ELR (cell line): ENCODE measurements at regions not wholly inside any gene's neighbourhood (a gene's known extent, or its start where the extent isn't known, plus 50 kb on each side); places are given as distances from the start of the nearest gene placed in this dataset.
"Not testable (repeated sequence)": the region's sequence is repeated elsewhere in the genome, so short reads cannot be mapped to it uniquely, and the experiment has no call there.

Source experiments
- DNase-seq: peaks from one replicate; pipeline ENCODE4 v3.0.0-alpha.2; 2015; ENCODE audit warnings: low read depth

GRCh38 chr1:100628631-100629081 is 90.7 kb downstream of the GPR88 start:
- no peak for DNase-seq

GRCh38 chr1:100629391-100629790 is 90.2 kb upstream of the VCAM1 start:
- peak; percentile 51 for DNase-seq

DNA sequence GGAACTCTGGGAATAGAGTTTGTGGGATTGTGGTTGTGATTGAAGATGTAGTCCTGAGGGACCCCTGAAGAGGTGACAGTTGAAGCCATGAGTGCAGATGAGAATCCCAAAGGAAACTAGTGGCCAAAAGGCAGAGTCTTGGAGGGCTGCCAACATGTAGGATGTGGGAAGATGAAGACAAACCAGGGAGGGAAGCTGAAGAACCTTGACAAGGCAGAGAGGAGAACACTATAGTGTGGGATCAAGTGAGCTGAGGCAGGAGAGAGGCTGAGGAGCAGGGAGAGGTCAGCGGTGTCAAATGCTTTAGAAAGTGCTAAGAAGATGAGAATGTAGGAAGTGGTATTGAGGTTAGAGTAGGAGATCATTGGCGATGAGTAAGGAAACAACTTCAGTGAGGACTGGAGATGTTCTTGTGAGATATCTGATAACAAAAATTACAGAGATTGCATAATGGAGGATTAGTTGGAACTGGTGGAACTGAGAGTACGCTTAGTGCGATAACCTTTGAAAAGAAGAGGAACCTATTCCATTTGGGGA is 88.5 kb upstream of the VCAM1 start:
- DNase-seq, result peak; percentile 99

GRCh38 chr1:100642826-100643225 is 76.7 kb upstream of the VCAM1 start:
- DNase-seq, result no peak

DNA sequence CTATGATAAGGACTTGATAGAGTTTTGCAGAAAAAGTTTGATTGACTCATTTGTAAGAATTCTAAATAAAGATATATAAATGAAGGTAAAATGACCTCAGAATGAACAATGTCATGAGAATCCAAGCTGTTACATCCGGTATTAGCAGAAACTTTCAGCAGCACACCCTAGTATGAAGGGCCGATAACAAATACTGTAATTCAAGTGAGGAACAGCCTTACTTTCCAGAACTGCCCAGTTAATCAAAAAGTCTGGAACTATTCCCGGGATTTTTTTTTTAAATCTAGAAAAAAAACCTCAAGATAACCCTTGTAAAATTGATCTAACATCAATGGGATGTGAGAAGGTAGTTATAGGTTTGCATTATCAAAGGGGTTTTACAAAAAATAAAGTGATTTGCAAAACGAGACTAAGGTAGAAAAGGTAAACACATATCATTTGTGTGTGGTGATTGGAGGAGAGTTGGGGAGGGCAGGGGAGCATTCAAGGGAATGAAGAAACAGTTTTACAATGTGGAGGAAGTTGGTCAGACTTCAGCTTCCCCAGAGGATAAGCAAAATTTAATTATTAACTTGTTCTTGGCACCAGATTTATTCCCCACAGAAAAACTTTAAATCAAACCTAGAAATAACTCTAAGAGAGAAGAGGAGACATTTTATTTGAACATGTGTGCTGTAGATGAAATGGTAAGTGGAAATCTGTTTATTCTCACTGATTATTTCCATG is 75.9 kb upstream of the VCAM1 start:
- DNase-seq, result no peak

DNA sequence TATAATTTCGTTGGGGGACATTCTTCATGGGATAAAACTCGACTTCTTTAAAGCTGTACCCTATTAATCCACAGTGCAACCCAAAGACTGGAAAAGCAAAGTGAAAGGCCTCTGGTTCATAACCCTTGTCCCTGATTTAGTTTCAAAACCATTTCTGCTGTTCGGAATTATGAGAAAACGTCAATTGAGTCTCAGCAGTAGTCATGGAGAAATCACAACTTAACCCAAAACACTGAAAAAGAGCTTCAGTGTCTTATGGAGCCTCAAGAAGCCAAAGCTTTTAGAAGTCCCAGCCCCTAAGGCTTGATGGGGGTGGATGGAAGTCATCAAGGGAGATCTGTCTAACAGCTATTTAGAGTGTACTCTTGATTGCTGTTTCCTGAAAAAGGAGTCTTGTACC is 73.5 kb upstream of the VCAM1 start:
- no peak for DNase-seq

- DNase-seq, result no peak
Observed at GRCh38 chr1:100649146-100649545, 70.4 kb upstream of the VCAM1 start.

- DNase-seq, result no peak
Observed at GRCh38 chr1:100657876-100658715, 61.4 kb upstream of the VCAM1 start.

GRCh38 chr1:100658716-100659026 is 60.9 kb upstream of the VCAM1 start:
- DNase-seq, result no peak

- no peak for DNase-seq
Observed at GRCh38 chr1:100661176-100661575, 58.4 kb upstream of the VCAM1 start.

DNA sequence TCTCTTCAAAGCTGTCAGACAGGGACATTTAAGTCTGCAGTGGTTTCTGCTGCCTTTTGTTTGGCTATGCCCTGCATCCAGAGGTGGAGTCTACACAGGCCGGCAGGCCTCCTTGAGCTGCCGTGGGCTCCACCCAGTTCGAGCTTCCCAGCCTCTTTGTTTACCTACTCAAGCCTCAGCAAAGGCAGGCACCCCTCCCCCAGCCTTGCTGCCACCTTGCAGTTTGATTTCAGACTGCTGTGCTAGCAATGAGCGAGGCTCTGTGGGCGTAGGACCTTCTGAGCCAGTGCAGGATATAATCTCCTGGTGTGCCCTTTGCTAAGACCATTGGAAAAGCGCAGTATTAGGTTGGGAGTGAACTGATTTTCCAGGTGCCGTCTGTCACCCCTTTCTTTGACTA is 51.0 kb upstream of the VCAM1 start:
- DNase-seq, result not testable (repeated sequence)
